ENCODE measurements at regions not wholly inside any gene's neighbourhood (a gene's known extent, or its start where the extent isn't known, plus 50 kb on each side); places are given as distances from the start of the nearest gene placed in this dataset.
A peak's percentile ranks its signal among the peaks of the same experiment; 100 is the strongest.

- no peak overlapping the region for H3K4me3 ChIP-seq
- no peaks in the 10 kb centered on the region for H3K27me3 ChIP-seq
- H3K9me3 ChIP-seq, result no peaks in the 10 kb centered on the region
- no peaks in the 10 kb centered on the region for H3K4me1 ChIP-seq
- H3K36me3 ChIP-seq, result no peaks in the 10 kb centered on the region
- DNase-seq (ENCODE audit: low spot score in 2 of 2), result no peak
- no peak overlapping the region for H3K27ac ChIP-seq
- TF ChIP-seq CTCF (IDR thresholded peaks at IDR 0.05), result no peak
- intact Hi-C loops (cut with DNase I), result no loop called here
Observed at GRCh38 chr19:30696514-30696913, 324.3 kb downstream of the ZNF536 start.

- intact Hi-C loops (cut with DNase I), result no loop called here
- Histone ChIP-seq H3K27me3 (no peaks in the 10 kb centered on the region), H3K9me3 (no peaks in the 10 kb centered on the region), H3K4me1 (no peaks in the 10 kb centered on the region), H3K4me3 (no peak overlapping the region), H3K36me3 (no peaks in the 10 kb centered on the region), H3K27ac (no peak overlapping the region)
- no peak for TF ChIP-seq CTCF (IDR thresholded peaks at IDR 0.05)
- DNase-seq (ENCODE audit: low spot score in 2 of 2), result no peak
Observed at GRCh38 chr19:30695171-30695875, 323.1 kb downstream of the ZNF536 start.

GRCh38 chr19:30694156-30694755 is 322.1 kb downstream of the ZNF536 start:
- DNase-seq (ENCODE audit: low spot score in 2 of 2), result no peak
- no peaks in the 10 kb centered on the region for H3K27me3 ChIP-seq
- no peak for TF ChIP-seq CTCF (IDR thresholded peaks at IDR 0.05)

GRCh38 chr19:30692879-30693503 is 320.8 kb downstream of the ZNF536 start:
- no peak for DNase-seq (ENCODE audit: low spot score in 2 of 2)
- Histone ChIP-seq H3K4me1 (no peaks in the 10 kb centered on the region), H3K9me3 (no peaks in the 10 kb centered on the region), H3K36me3 (no peaks in the 10 kb centered on the region), H3K27ac (no peak overlapping the region), H3K4me3 (peak overlapping the region in 1 of 2 donors; percentile 26), H3K27me3 (no peaks in the 10 kb centered on the region)
- intact Hi-C loops (cut with DNase I), result no loop called here
- no peak for TF ChIP-seq CTCF (IDR thresholded peaks at IDR 0.05)

More at GRCh38 chr19:30694156-30694755, 322.1 kb downstream of the ZNF536 start:
- Histone ChIP-seq H3K27ac (no peak overlapping the region), H3K4me3 (no peak overlapping the region), H3K36me3 (no peaks in the 10 kb centered on the region), H3K4me1 (no peaks in the 10 kb centered on the region), H3K9me3 (no peaks in the 10 kb centered on the region)
- intact Hi-C loops (cut with DNase I), result no loop called here

GRCh38 chr19:30692181-30692811 is 320.1 kb downstream of the ZNF536 start:
- peak overlapping the region; percentile 14 to 26 for H3K4me3 ChIP-seq
- H3K27me3 ChIP-seq, result no peaks in the 10 kb centered on the region
- H3K4me1 ChIP-seq, result no peaks in the 10 kb centered on the region
- intact Hi-C loops (cut with DNase I), result no loop called here
- no peak overlapping the region for H3K27ac ChIP-seq
- H3K9me3 ChIP-seq, result no peaks in the 10 kb centered on the region
- TF ChIP-seq CTCF (IDR thresholded peaks at IDR 0.05), result no peak
- DNase-seq (ENCODE audit: low spot score in 2 of 2), result peak in 1 of 2 donors; percentile 56
- no peaks in the 10 kb centered on the region for H3K36me3 ChIP-seq

Data from ascending aorta (tissue), 2 donors.